NCI-H1436 treated with DMSO at 0.1 percent for 48 hours (cell line): ENCODE measurements at regions not wholly inside any gene's neighbourhood (a gene's known extent, or its start where the extent isn't known, plus 50 kb on each side); places are given as distances from the start of the nearest gene placed in this dataset.
"Not testable (repeated sequence)": the region's sequence is repeated elsewhere in the genome, so short reads cannot be mapped to it uniquely, and the experiment has no call there.

Source experiments
- DNase-seq: peaks from one replicate; lab custom pipeline; 2025; lab: John Stamatoyannopoulos, UW

- no peak for DNase-seq
These were observed 129.3 kb upstream of the LPCAT1 start for GRCh38 chr5:1652873-1653697.

DNA sequence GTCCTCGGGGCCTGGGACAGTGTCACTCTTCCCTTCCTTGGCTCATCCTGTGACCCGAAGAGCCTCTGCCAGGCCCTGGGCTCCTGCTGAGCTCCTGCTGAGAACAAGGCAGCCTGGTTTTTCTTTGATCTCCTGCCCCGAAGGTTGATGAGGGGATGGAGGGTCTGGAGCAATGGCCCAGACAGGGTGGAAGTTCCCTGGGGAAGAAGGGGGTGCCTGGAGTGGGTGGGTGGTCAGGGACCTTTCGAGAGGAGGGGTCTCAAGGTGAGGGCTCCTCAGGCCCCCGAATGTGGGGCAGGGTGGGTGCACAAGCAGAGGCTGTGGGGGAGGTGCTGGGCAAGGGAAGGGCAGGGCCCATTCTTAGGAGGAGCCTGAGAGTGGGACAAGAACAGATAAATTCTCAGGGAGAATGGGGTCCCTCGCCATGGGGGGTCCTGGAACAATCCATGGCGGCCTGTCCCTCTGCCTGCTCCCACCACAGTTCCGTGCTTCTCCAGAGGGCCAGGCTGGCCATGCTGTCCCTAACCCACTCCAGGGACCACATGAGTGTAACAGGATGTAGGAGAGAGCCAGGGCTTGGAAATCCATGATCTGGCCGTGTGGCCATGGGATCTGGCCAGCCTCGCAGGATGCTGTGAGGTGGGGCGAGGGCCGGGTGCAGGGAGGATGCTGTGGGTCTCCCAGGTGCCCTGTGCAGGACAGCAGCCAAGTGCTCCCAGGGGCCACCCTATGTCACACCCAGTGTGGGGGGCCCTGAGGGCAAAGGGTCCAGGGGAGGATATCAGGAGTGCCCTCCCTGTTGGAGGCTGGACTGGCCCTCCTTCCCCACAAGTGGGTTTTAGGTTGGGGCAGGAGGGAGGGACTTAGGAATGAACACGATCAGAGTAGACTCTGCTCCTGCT, 128.5 kb upstream of the LPCAT1 start:
- no peak for DNase-seq

DNA sequence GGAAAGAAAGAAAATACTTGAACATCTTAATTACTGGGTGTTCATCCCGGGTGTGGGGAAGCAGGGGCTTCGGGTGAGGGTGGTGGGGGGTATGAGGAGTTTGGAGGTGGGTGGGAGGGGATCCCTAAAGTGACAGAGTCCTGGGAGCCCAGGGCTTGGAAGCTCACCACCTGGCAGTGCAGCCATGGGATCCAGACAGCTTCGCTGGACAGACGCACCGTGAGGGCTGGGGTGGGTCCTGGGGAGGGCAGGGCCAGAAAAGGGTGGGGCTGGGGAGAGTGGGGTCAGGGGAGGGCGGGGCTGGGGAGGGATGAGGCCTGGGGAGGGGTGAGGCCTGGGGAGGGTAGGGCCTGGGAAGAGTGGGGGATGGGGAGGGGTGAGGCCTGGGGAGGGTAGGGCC, 127.5 kb upstream of the LPCAT1 start:
- no peak for DNase-seq

DNA sequence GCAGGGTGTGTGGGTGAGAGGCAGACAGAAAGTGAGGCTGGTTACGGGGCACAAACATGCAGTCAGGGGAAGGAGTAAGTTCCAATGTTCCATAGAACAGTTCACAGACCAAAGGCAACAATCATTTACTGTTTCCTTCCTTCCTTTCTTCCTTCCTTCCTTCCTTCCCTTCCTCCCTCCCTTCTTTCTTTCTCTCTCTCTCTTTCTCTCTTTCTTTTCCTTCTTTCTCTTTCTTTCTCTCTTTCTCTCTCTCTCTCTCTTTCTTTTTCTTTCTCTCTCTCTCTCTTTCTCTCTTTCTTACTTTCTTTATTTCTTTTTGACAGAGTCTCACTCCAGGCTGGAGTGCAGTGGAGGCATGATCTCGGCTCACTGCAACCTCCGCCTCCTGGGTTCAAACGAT, 125.8 kb upstream of the LPCAT1 start:
- DNase-seq = no peak

DNA sequence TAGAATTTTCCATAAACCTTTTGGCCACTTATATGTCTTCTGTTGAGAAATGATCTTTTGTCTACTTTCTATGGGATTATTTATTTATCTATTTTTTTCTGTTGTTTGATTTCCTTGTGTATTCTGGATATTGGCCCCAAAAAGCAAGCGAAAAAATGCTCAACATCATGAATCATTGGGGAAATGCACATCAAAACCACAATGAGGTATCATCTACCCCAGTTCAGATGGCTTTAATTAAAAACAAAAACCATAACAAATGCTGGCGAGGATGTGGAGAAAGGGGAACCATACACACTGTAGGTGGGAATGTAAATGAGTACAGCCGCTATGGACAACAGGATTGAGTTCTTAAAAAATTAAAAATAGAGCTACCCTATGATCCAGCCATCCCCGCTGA, 125.0 kb upstream of the LPCAT1 start:
- no peak for DNase-seq

- no peak for DNase-seq
These were observed 123.8 kb upstream of the LPCAT1 start for GRCh38 chr5:1647580-1647979.

- no peak for DNase-seq
These were observed 121.2 kb upstream of the LPCAT1 start for GRCh38 chr5:1644810-1645571.

DNA sequence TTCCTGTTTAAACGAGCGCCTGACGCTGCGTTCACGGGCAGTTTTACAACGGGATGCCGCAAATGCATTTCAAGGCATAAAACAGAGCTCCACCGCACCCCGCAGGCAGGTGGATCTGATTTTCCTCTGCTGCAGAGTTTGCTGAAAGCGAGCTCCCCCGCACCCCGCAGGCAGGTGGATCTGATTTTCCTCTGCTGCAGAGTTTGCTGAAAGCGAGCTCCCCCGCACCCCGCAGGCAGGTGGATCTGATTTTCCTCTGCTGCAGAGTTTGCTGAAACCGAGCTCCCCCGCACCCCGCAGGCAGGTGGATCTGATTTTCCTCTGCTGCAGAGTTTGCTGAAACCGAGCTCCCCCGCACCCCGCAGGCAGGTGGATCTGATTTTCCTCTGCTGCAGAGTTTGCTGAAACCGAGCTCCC, 120.6 kb upstream of the LPCAT1 start:
- not testable (repeated sequence) for DNase-seq

DNA sequence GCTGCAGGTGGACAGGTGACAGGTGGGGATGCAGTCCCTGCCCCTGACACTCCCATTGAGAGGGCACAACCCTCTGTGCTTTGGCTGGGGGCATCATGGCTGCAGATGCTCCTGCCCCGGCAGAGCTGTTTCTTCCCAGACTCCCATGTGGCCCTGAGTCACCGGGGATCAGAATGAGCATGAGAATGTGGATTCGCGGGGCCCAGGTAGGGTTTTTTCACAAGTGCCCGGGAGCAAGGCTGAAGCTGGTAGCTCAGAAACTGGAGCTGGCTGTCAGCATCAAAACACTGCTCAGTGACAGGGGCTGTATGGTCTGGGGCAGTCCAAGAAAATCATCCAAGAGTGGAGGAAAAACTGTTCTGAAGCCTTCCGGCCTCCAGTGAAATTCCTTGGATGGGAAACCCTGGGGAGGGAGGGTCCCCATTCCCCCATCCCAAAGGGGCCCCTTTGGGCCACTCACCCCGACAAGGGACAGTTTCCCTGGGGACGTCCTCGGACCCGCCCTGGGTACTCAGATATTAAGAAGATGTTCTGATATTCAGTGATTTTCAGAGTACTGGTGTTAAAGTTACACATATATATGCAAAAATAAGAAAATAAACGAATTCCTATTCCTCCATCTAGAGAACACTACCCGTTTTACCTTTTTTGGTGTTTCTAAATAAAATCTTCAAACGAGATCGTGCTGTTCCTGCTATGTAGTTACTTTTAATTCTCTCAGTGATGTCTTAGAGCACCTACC, 120.1 kb upstream of the LPCAT1 start:
- no peak for DNase-seq

DNA sequence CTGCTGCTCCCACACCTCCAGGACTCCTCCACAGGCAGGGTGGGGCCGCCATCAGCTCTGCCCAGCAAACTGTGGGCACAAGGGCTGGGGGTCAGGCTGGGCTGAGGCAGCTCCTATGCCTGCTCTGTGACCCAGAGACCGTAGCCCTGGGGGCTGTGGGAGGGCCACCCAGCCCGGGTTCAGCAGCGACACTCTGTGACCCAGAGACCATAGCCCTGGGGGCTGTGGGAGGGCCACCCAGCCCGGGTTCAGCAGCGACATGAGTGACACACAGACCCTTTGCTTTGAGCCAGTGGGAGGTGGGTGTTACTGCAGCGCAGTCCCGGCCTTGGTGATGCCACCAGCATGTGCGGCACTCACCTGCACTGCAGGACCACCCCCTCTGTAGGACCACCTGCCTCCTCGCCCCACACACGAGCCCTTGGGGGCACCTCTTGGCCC, 118.9 kb upstream of the LPCAT1 start:
- no peak for DNase-seq

GRCh38 chr5:1642221-1642620, 118.5 kb upstream of the LPCAT1 start:
- DNase-seq = no peak

DNA sequence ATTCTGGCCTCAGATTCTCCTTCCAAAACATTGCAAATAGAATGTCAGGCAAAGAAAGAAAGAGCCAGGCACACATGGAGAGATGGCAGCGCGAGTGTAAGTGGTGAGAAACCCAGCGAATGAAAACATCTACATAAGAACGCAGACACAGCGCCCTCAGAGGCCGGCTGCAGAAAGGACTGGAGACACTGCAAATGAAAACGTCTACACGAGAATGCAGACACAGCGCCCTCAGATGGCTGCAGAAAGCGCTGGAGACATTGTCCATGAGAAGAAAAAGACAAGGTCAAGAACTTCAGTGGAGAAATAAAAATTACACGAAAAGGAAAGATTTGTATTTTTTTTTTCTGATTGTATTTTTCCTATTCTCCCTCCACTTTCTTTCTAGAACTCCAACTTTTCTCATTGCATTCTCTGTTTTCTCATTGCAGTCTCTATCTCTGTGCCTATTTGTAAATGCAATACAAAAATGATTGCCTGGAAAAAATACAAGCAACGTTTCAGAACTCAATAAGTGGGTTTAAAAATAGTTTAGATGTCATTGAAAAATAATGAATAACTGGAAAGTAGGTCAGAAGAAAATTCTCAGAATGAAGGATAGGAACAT, 117.9 kb upstream of the LPCAT1 start:
- DNase-seq = peak; percentile 66

DNA sequence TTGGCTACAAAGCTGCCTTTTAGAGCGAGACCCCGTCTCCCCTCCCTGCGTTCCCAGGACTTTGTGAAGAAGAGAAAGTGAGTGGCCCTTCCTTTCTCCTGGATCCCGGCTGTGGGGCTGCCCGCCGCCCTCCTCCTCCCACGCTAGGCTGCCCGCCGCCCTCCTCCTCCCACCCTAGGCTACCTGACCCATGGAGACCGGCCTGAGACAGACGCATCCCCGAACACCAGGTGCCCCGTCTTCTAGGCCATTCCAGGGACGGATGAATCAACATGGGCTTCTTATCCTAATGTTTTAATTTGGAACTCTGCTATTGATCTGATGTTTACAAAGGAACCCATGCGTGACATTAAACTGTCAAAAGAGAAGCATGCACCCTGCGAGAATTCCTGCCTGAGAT, 117.3 kb upstream of the LPCAT1 start:
- DNase-seq = no peak

DNA sequence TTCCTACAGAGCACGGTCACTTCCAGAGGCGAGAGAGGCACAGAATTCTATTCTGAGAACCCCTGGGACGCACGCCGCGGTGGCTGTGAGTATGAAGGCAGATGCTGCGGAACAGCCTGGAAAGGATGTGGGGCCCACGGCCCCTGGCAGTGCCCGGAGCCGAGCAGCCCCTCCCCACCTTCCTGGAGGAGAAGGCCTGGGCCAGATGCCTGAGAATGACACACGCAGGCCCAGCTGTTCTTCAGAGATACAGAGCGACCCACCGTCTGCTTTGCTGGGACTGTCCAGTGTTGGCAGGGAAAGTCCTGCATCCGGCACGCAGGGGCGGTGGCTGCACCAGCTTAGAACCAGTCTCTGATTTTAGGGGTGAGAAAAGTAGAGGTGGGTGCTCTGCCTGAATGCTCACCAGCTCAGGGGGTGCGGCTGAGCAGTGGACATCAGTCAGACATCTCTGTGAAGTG, 116.7 kb upstream of the LPCAT1 start:
- no peak for DNase-seq

DNA sequence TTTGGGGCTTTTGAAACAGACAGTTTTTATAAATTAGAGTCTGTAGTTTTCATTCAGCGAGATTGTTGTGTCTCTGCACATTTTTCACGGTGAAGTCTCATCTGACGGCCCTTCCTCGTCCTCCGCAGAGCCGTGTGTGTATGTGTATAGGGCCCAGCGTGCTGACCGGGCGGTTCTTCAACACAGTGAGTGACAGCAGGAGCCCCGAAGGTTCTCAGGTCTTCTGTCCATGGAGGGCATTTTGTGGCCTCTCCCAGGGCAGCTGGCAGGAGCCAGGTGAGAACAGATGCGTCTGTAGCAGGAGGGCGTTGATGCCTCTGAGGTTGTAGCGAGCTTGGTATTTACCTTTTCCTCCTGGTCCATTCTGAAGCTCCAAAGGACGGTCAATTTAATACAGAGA, 116.0 kb upstream of the LPCAT1 start:
- no peak for DNase-seq

- DNase-seq = no peak
These were observed 115.1 kb upstream of the LPCAT1 start for GRCh38 chr5:1638658-1639400.

GRCh38 chr5:1637639-1638481, 114.1 kb upstream of the LPCAT1 start:
- DNase-seq = no peak

GRCh38 chr5:1636981-1637638, 113.3 kb upstream of the LPCAT1 start:
- no peak for DNase-seq
